GM19452 (cell line): ENCODE measurements at regions not wholly inside any gene's neighbourhood (a gene's known extent, or its start where the extent isn't known, plus 50 kb on each side); places are given as distances from the start of the nearest gene placed in this dataset.

Experiments used
- ATAC-seq: cut with Tn5 transposase; IDR thresholded peaks from one replicate; pipeline ENCODE4 v1.9.1; 2021; ENCODE audit not compliant: unreplicated experiment

DNA sequence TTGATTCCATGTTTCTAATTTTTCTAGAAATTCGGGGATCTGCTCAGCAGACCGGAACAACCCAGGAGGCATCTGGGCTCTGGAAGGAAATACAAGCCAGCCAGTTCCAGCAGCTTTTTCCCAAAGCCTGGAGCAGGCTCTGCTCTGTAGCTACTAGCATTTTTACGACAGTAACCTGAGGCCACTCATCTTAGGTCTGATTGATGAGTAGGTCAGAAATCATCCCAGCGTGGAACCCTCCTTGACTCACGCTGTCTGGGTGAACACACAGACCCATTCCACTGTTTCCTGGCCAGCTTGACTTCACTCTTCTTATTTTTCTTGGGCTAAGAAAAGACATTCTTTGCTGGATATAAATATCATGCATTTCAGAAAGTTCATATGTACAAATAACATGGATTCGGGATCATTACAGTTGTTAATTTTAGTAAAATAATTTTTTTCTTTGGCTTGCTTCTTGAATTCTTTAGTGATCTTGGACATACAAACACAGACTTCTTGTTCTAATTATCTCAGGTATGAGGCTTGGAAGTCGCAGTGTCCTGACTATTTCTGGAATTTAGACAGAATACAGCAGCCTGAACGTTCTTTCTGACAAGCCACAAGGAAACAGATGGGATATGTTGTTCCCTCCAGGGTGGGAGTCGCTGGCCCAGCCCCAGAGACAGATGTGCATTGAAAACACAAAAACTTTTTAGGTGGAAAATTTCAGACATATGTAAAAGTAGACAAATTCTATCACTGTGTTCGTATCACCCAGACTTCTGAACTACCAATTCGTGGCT, 54.6 kb upstream of the PITRM1 start:
- ATAC-seq: no peak

DNA sequence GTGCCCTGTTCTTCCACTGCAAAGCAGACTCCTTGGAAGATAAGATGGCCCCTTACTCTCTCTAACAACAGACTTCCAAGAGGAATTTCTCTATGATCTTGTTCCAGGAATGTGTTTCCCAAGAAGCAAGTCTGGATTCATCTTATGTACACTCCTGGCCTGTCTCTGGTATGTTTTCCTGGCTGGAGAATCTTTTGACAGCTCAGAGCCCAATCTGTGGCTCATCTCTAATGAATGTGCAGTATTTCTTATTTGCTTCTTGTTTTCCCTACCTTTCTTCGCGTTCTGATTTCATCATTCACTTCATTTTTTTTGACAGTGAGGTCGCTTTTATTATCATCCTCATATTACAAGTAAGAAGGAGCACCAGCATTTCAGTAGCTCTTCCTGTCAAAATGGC, 53.0 kb upstream of the PITRM1 start:
- ATAC-seq: no peak

DNA sequence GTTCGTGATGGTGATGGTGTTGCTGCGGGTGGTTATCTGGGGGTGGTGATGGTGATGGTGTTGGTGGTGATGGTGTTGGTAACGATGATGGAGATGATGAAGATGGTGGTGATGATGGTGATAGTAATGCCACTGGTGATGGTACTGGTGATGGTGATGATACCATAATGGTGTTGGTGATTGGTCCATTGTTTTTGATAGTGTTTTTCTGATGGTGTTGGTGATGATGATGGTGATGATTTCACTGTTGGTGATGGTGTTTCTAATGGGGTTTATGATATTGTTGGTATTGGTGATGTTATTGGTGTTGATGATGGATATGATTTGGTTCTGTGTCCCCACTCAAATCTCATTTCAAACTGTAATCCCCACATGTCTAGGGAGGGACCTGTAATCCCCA, 51.7 kb upstream of the PITRM1 start:
- ATAC-seq: no peak

DNA sequence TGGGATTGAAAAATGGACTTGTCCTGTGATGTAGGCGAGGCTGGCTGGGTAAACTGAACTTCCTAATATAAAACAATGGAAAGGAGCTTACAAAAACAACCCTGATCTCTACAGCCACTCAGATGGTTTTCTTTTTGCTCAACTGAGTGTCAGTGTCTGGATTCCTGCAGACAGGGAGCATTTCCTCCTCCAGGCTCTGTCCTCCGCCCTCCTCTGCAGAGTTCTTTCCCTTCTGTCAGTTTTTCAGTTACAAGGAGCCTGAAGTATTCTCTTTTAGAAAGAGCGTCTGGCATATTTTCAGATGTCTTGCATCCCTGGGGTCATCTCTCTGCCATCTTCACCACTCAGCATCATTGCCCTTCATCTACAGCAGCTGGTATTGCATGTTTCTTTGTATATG, 50.0 kb upstream of the PITRM1 start:
- ATAC-seq: no peak
